Loucy (cell line): ENCODE measurements at regions not wholly inside any gene's neighbourhood (a gene's known extent, or its start where the extent isn't known, plus 50 kb on each side); places are given as distances from the start of the nearest gene placed in this dataset.

Source experiments
- EZH2phosphoT487 ChIP-seq: fragments of 200-600 bp; IDR thresholded peaks from 2 replicates; pipeline ENCODE4 v1.6.1; 2018; ENCODE audit warnings: antibody characterized with exemption, mild to moderate bottlenecking, moderate library complexity, borderline replicate concordance
- TF ChIP-seq, protein P1 (sequence below): fragments of 200-600 bp; sonication (generic); conservative IDR thresholded peaks from 2 replicates; pipeline ENCODE4 v1.5.1; 2014; ENCODE audit warnings: mild to moderate bottlenecking, antibody characterized with exemption, low read length

DNA sequence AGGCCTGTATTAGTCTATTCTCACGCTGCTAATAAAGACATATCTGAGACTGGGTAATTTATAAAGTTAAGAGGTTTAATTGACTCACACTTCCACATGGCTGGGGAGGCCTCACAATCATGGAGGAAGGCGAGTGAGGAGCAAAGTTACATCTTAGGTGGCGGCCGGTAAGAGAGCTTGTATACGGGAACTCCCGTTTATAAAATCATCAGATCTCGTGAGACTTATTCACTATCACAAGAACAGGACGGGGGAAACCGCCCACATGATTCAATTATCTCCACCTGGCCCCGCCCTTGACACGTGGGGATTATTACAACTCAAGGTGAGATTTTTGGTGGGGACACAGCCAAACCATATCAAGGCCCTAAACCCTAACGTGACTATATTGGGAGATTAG, 110.1 kb downstream of the LLPH start:
- TF ChIP-seq, protein P1, sequence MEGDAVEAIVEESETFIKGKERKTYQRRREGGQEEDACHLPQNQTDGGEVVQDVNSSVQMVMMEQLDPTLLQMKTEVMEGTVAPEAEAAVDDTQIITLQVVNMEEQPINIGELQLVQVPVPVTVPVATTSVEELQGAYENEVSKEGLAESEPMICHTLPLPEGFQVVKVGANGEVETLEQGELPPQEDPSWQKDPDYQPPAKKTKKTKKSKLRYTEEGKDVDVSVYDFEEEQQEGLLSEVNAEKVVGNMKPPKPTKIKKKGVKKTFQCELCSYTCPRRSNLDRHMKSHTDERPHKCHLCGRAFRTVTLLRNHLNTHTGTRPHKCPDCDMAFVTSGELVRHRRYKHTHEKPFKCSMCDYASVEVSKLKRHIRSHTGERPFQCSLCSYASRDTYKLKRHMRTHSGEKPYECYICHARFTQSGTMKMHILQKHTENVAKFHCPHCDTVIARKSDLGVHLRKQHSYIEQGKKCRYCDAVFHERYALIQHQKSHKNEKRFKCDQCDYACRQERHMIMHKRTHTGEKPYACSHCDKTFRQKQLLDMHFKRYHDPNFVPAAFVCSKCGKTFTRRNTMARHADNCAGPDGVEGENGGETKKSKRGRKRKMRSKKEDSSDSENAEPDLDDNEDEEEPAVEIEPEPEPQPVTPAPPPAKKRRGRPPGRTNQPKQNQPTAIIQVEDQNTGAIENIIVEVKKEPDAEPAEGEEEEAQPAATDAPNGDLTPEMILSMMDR: no peak
- no peak for TF ChIP-seq EZH2phosphoT487
